ENCODE measurements at regions not wholly inside any gene's neighbourhood (a gene's known extent, or its start where the extent isn't known, plus 50 kb on each side); places are given as distances from the start of the nearest gene placed in this dataset.

DNA sequence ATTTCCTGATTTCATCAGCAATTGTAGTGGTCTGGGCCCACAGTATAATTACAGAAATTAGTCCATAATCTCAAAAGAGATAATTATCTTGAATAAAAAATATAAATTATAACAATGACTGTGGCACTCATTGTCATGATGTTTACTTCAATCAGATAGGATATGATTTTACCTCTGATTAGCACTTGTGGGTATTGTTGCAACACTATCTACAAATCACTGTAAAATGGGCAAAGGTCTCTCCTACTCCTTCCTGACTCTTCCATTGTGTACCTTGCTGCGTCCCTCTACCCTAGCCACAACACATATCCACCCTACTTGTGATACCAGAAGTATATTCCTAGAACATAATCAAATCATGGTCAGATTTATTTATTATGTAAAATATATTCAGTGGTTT is 200.9 kb upstream of the TRIB2 start:
- TF ChIP-seq, protein P1, sequence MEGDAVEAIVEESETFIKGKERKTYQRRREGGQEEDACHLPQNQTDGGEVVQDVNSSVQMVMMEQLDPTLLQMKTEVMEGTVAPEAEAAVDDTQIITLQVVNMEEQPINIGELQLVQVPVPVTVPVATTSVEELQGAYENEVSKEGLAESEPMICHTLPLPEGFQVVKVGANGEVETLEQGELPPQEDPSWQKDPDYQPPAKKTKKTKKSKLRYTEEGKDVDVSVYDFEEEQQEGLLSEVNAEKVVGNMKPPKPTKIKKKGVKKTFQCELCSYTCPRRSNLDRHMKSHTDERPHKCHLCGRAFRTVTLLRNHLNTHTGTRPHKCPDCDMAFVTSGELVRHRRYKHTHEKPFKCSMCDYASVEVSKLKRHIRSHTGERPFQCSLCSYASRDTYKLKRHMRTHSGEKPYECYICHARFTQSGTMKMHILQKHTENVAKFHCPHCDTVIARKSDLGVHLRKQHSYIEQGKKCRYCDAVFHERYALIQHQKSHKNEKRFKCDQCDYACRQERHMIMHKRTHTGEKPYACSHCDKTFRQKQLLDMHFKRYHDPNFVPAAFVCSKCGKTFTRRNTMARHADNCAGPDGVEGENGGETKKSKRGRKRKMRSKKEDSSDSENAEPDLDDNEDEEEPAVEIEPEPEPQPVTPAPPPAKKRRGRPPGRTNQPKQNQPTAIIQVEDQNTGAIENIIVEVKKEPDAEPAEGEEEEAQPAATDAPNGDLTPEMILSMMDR (IDR thresholded peaks at IDR 0.05): no peak
- TF ChIP-seq POLR2A (IDR thresholded peaks at IDR 0.05): no peak

Measured in Peyer's patch (tissue), 4 donors.